ENCODE measurements at regions not wholly inside any gene's neighbourhood (a gene's known extent, or its start where the extent isn't known, plus 50 kb on each side); places are given as distances from the start of the nearest gene placed in this dataset.

DNA sequence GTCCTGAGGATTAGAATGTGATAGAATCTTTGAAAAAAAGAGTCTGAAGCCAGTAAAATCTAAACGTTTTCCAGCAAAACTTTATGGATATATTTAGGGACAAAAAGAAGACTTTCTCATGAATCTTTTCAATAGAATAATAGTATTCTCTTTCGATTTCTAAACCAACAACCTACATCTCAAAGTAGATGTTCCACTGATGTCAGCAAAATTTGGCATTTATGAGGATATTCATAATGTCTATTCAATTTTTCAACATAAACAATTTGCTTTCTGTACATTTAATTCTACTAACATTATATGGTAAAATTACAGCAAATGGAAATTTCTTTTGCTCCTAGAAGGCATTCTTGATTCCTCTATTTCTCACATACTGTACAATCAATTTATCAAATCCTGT lies 886.5 kb downstream of the CENPC start:
- TF ChIP-seq PPARA (CRISPR knock-in tag; IDR thresholded peaks at IDR 0.05; ENCODE audit: borderline replicate concordance), result no peak
- TF ChIP-seq TOX (CRISPR knock-in tag; IDR thresholded peaks at IDR 0.05; ENCODE audit: borderline replicate concordance), result no peak
- no peak for TF ChIP-seq ZNF565 (CRISPR knock-in tag; conservative IDR thresholded peaks at IDR 0.05; ENCODE audit: low read depth)
- TF ChIP-seq GLIS3 (CRISPR knock-in tag; IDR thresholded peaks at IDR 0.05), result no peak
- no peak for TF ChIP-seq OSR1 (CRISPR knock-in tag; IDR thresholded peaks at IDR 0.05)
- TF ChIP-seq CSDC2 (CRISPR knock-in tag; IDR thresholded peaks at IDR 0.05), result no peak

DNA sequence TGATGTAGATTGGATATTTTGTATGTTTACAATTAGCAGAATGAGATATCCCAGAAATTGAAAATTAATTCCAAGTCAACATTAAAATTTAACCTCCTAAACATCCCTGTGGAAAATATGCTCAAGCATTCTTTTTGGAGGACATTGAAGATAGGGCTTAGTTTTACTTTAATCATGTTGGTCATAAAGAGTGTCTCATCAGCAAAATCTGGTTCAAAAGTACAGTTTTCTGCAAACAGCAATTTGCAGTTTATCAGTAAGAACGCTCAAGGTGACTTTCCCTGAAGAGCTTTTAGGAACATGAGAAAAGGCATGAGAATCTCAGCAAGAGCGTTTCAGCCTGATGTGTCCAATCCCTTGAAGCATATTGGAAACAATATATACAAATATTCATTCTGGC lies 889.8 kb downstream of the CENPC start:
- no peak for ATAC-seq
- no peak for TF ChIP-seq CSDC2 (CRISPR knock-in tag; IDR thresholded peaks at IDR 0.05)
- no peak for TF ChIP-seq BACH2 (CRISPR knock-in tag; IDR thresholded peaks at IDR 0.05; ENCODE audit: borderline replicate concordance)
- TF ChIP-seq, protein P1, sequence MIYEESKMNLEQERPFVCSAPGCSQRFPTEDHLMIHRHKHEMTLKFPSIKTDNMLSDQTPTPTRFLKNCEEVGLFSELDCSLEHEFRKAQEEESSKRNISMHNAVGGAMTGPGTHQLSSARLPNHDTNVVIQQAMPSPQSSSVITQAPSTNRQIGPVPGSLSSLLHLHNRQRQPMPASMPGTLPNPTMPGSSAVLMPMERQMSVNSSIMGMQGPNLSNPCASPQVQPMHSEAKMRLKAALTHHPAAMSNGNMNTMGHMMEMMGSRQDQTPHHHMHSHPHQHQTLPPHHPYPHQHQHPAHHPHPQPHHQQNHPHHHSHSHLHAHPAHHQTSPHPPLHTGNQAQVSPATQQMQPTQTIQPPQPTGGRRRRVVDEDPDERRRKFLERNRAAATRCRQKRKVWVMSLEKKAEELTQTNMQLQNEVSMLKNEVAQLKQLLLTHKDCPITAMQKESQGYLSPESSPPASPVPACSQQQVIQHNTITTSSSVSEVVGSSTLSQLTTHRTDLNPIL (CRISPR knock-in tag; IDR thresholded peaks at IDR 0.05; ENCODE audit: low read depth), result no peak
- TF ChIP-seq GLIS3 (CRISPR knock-in tag; IDR thresholded peaks at IDR 0.05), result no peak
- TF ChIP-seq, protein P2, sequence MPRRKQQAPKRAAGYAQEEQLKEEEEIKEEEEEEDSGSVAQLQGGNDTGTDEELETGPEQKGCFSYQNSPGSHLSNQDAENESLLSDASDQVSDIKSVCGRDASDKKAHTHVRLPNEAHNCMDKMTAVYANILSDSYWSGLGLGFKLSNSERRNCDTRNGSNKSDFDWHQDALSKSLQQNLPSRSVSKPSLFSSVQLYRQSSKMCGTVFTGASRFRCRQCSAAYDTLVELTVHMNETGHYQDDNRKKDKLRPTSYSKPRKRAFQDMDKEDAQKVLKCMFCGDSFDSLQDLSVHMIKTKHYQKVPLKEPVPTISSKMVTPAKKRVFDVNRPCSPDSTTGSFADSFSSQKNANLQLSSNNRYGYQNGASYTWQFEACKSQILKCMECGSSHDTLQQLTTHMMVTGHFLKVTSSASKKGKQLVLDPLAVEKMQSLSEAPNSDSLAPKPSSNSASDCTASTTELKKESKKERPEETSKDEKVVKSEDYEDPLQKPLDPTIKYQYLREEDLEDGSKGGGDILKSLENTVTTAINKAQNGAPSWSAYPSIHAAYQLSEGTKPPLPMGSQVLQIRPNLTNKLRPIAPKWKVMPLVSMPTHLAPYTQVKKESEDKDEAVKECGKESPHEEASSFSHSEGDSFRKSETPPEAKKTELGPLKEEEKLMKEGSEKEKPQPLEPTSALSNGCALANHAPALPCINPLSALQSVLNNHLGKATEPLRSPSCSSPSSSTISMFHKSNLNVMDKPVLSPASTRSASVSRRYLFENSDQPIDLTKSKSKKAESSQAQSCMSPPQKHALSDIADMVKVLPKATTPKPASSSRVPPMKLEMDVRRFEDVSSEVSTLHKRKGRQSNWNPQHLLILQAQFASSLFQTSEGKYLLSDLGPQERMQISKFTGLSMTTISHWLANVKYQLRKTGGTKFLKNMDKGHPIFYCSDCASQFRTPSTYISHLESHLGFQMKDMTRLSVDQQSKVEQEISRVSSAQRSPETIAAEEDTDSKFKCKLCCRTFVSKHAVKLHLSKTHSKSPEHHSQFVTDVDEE (CRISPR knock-in tag; IDR thresholded peaks at IDR 0.05), result no peak
- TF ChIP-seq RARB (CRISPR knock-in tag; IDR thresholded peaks at IDR 0.05), result no peak
- TF ChIP-seq ZNF565 (CRISPR knock-in tag; conservative IDR thresholded peaks at IDR 0.05; ENCODE audit: low read depth), result no peak
- TF ChIP-seq, protein P3, sequence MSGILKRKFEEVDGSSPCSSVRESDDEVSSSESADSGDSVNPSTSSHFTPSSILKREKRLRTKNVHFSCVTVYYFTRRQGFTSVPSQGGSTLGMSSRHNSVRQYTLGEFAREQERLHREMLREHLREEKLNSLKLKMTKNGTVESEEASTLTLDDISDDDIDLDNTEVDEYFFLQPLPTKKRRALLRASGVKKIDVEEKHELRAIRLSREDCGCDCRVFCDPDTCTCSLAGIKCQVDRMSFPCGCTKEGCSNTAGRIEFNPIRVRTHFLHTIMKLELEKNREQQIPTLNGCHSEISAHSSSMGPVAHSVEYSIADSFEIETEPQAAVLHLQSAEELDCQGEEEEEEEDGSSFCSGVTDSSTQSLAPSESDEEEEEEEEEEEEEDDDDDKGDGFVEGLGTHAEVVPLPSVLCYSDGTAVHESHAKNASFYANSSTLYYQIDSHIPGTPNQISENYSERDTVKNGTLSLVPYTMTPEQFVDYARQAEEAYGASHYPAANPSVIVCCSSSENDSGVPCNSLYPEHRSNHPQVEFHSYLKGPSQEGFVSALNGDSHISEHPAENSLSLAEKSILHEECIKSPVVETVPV (CRISPR knock-in tag; IDR thresholded peaks at IDR 0.05), result no peak
- no peak for TF ChIP-seq ZNF8 (CRISPR knock-in tag; IDR thresholded peaks at IDR 0.05)
- no peak for TF ChIP-seq TOX (CRISPR knock-in tag; IDR thresholded peaks at IDR 0.05; ENCODE audit: borderline replicate concordance)

More for the DNA sequence above, 886.5 kb downstream of the CENPC start:
- ATAC-seq, result no peak

DNA sequence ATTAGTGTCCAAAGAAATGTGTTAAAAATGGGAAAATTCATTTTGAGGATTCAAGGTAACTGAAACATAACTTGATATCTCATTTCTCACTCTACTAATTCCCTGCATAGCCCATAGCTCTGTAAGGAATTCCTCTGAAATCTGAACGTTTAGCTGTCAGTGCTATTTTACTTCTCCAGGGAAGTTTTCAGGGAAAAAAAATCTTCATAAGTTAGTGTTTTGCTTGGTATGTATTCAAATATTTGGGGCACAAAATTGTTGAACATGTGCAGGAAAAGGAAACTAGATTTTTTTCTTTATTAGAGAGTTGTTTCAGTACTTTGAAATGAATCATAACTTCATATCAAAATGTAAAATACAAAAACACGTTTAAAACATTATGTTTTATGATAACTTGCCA lies 891.4 kb downstream of the CENPC start:
- ATAC-seq, result no peak
- TF ChIP-seq, protein P4, sequence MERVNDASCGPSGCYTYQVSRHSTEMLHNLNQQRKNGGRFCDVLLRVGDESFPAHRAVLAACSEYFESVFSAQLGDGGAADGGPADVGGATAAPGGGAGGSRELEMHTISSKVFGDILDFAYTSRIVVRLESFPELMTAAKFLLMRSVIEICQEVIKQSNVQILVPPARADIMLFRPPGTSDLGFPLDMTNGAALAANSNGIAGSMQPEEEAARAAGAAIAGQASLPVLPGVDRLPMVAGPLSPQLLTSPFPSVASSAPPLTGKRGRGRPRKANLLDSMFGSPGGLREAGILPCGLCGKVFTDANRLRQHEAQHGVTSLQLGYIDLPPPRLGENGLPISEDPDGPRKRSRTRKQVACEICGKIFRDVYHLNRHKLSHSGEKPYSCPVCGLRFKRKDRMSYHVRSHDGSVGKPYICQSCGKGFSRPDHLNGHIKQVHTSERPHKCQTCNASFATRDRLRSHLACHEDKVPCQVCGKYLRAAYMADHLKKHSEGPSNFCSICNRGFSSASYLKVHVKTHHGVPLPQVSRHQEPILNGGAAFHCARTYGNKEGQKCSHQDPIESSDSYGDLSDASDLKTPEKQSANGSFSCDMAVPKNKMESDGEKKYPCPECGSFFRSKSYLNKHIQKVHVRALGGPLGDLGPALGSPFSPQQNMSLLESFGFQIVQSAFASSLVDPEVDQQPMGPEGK (CRISPR knock-in tag; IDR thresholded peaks at IDR 0.05; ENCODE audit: borderline replicate concordance), result no peak
- TF ChIP-seq, protein P3 (CRISPR knock-in tag; IDR thresholded peaks at IDR 0.05), result no peak
- TF ChIP-seq ZNF565 (CRISPR knock-in tag; conservative IDR thresholded peaks at IDR 0.05; ENCODE audit: low read depth) (no peak), ESRRG (CRISPR knock-in tag; IDR thresholded peaks at IDR 0.05) (no peak), ISL1 (CRISPR knock-in tag; IDR thresholded peaks at IDR 0.05) (no peak), ARNTL (CRISPR knock-in tag; IDR thresholded peaks at IDR 0.05; ENCODE audit: borderline replicate concordance, low read depth) (no peak), BACH2 (CRISPR knock-in tag; IDR thresholded peaks at IDR 0.05; ENCODE audit: borderline replicate concordance) (no peak), OSR1 (CRISPR knock-in tag; IDR thresholded peaks at IDR 0.05) (no peak), SNAI2 (CRISPR knock-in tag; IDR thresholded peaks at IDR 0.05) (no peak), ZNF70 (CRISPR knock-in tag; IDR thresholded peaks at IDR 0.05) (no peak)

DNA sequence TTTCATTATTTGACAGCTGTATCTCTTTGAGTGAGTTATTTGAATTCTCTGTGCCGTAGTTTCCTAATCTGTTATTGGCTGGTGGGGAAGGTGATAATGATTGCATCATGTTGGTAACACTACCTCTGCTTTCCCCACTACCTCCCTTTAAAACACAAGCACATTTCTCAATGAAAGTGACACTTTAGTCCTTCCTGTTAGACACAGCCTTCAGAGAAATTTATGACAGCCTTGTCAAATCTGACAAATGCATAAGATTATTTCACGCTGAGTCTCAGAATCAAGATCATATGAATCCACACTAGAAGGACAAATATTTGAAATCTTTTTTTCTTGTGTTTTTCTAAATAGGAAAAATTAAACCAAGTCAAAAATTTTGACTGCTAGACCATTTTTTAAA lies 896.1 kb downstream of the CENPC start:
- no peak for TF ChIP-seq ARNTL (CRISPR knock-in tag; IDR thresholded peaks at IDR 0.05; ENCODE audit: borderline replicate concordance, low read depth)
- no peak for TF ChIP-seq TOX (CRISPR knock-in tag; IDR thresholded peaks at IDR 0.05; ENCODE audit: borderline replicate concordance)
- TF ChIP-seq, protein P2 (CRISPR knock-in tag; IDR thresholded peaks at IDR 0.05), result no peak
- TF ChIP-seq PPARA (CRISPR knock-in tag; IDR thresholded peaks at IDR 0.05; ENCODE audit: borderline replicate concordance), result no peak
- no peak for TF ChIP-seq ESRRG (CRISPR knock-in tag; IDR thresholded peaks at IDR 0.05)
- TF ChIP-seq ISL1 (CRISPR knock-in tag; IDR thresholded peaks at IDR 0.05), result no peak
- ATAC-seq, result no peak
